ENCODE measurements at regions not wholly inside any gene's neighbourhood (a gene's known extent, or its start where the extent isn't known, plus 50 kb on each side); places are given as distances from the start of the nearest gene placed in this dataset.

DNA sequence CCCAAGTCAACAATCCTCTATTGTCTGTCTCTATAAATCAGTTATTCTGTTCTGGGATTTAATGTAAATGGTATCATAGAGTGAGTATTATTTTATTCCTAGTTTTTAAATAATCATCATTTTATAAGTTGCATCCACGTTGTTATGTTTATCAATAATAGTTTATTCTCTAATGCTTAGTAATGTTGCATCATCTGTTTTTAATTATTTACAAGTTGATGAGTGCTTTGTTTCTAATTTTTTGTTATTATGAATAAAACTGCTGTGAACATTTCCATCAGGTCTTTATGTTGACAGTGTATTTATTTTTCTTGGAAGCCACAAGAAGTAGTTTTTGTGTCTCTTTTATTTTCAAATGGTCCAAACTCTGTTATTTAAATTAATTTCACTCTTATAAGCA, 1201.2 kb upstream of the CDH6 start:
- TF ChIP-seq, protein P1, sequence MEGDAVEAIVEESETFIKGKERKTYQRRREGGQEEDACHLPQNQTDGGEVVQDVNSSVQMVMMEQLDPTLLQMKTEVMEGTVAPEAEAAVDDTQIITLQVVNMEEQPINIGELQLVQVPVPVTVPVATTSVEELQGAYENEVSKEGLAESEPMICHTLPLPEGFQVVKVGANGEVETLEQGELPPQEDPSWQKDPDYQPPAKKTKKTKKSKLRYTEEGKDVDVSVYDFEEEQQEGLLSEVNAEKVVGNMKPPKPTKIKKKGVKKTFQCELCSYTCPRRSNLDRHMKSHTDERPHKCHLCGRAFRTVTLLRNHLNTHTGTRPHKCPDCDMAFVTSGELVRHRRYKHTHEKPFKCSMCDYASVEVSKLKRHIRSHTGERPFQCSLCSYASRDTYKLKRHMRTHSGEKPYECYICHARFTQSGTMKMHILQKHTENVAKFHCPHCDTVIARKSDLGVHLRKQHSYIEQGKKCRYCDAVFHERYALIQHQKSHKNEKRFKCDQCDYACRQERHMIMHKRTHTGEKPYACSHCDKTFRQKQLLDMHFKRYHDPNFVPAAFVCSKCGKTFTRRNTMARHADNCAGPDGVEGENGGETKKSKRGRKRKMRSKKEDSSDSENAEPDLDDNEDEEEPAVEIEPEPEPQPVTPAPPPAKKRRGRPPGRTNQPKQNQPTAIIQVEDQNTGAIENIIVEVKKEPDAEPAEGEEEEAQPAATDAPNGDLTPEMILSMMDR (IDR thresholded peaks at IDR 0.05; ENCODE audit: low read depth, low read length), result no peak
- no peak for TF ChIP-seq EZH2phosphoT487 (IDR thresholded peaks at IDR 0.05; ENCODE audit: low read depth)

Measured in OCI-LY3 (cell line).